Natural killer cell (primary cell): ENCODE measurements at regions not wholly inside any gene's neighbourhood (a gene's known extent, or its start where the extent isn't known, plus 50 kb on each side); places are given as distances from the start of the nearest gene placed in this dataset.

Source experiments
- ATAC-seq, 3 donors: fragments of 150-1000 bp in 2 of 3; fragments of 200-7000 bp in 1 of 3; cut with Tn5 transposase; 1 replicate in 1 of 3; 2 replicates in 2 of 3; pipeline ENCODE4 v1.10.0; 2021; ENCODE audit warnings: mild to moderate bottlenecking in 2 of 3, moderate library complexity in 2 of 3
- DNase-seq, 2 donors: peaks; one replicate each; pipeline versions ENCODE4 v3.0.0 to v3.0.0-alpha.2; 2013 to 2021; ENCODE audit warnings: mixed read lengths in 1 of 2
- H3K27ac ChIP-seq: one replicate; pipeline ENCODE4 v1.5.1; 2013; ENCODE audit warnings: mild to moderate bottlenecking, low read length
- H3K27me3 ChIP-seq: one replicate; pipeline ENCODE4 v1.6.1; 2013; ENCODE audit warnings: low read length; ENCODE audit not compliant: control insufficient read depth, insufficient read depth
- H3K36me3 ChIP-seq: one replicate; pipeline ENCODE4 v1.6.1; 2013; ENCODE audit warnings: low read length; ENCODE audit not compliant: control insufficient read depth, insufficient read depth
- H3K4me1 ChIP-seq: one replicate; pipeline ENCODE4 v1.6.1; 2013; ENCODE audit warnings: low read length; ENCODE audit not compliant: control insufficient read depth, insufficient read depth
- H3K4me3 ChIP-seq: one replicate; pipeline ENCODE4 v1.5.1; 2013; ENCODE audit warnings: low read length
- H3K9me3 ChIP-seq: one replicate; pipeline ENCODE4 v1.6.1; 2013; ENCODE audit warnings: low read length; ENCODE audit not compliant: control insufficient read depth, insufficient read depth
- H3K27ac Mint-ChIP-seq, 2 donors: one replicate each; pipeline ENCODE4 v1.8.0; 2022; ENCODE audit warnings: mild to moderate bottlenecking in 2 of 2, mixed read lengths in 2 of 2, moderate library complexity in 1 of 2
- H3K27me3 Mint-ChIP-seq, 2 donors: one replicate each; pipeline ENCODE4 v1.8.0; 2022; ENCODE audit warnings: low read depth in 2 of 2, mixed read lengths in 2 of 2
- H3K36me3 Mint-ChIP-seq: one replicate; pipeline ENCODE4 v1.8.0; 2022; ENCODE audit warnings: mixed read lengths
- H3K4me1 Mint-ChIP-seq, 2 donors: one replicate each; pipeline ENCODE4 v1.8.0; 2022; ENCODE audit warnings: mixed read lengths in 2 of 2
- H3K4me3 Mint-ChIP-seq: one replicate; pipeline ENCODE4 v1.8.0; 2022; ENCODE audit warnings: mild to moderate bottlenecking, moderate library complexity, mixed read lengths
- H3K9me3 Mint-ChIP-seq, 2 donors: one replicate each; pipeline ENCODE4 v1.8.0; 2022; ENCODE audit warnings: mixed read lengths in 2 of 2
- WGBS: methylation state at CpG from one replicate; pipeline ENCODE4 v1.1.7; 2013; ENCODE audit warnings: missing lambda C conversion rate; ENCODE audit not compliant: insufficient coverage; 5-methylcytosine and 5-hydroxymethylcytosine counted together
- intact Hi-C: fragments of 100-400 bp; cut with micrococcal nuclease; formaldehyde crosslinking; loops from one replicate; pipeline ENCODE4 v1.14.2; 2022
- TF ChIP-seq, protein P1 (sequence below): fragments of 200-600 bp; IDR thresholded peaks from one replicate; pipeline ENCODE4 v1.8.0; 2022; ENCODE audit warnings: antibody characterized with exemption

DNA sequence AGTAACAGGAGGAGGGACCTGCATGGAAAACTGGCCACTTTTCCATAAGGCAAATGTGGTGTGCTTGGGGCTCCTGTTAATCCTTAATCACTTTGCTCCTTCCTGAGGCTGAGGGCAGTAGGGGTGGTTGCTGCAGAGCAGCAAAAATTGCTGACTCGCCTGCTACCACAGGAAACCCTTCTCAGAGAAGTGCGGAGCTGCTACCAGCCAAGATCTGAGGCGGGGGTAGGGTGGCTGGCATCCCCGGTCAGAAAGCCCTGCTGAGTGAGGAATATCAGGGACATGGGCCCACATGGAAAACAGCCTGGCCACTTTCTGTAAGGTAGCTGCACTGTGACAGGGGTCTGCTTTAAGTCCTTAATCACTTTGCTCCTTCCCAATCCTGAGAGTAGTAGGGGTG is 192.4 kb upstream of the GHR start:
- Histone ChIP-seq H3K4me1 (no peaks in the 10 kb centered on the region), H3K27me3 (no peaks in the 10 kb centered on the region), H3K27ac (no peak overlapping the region), H3K4me3 (no peak overlapping the region), H3K36me3 (no peaks in the 10 kb centered on the region), H3K9me3 (no peaks in the 10 kb centered on the region)
- H3K9me3 Mint-ChIP-seq: peaks cover 4 to 6% of the 10 kb centered on the region in 2 donors
- TF ChIP-seq, protein P1, sequence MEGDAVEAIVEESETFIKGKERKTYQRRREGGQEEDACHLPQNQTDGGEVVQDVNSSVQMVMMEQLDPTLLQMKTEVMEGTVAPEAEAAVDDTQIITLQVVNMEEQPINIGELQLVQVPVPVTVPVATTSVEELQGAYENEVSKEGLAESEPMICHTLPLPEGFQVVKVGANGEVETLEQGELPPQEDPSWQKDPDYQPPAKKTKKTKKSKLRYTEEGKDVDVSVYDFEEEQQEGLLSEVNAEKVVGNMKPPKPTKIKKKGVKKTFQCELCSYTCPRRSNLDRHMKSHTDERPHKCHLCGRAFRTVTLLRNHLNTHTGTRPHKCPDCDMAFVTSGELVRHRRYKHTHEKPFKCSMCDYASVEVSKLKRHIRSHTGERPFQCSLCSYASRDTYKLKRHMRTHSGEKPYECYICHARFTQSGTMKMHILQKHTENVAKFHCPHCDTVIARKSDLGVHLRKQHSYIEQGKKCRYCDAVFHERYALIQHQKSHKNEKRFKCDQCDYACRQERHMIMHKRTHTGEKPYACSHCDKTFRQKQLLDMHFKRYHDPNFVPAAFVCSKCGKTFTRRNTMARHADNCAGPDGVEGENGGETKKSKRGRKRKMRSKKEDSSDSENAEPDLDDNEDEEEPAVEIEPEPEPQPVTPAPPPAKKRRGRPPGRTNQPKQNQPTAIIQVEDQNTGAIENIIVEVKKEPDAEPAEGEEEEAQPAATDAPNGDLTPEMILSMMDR: no peak
- H3K27me3 Mint-ChIP-seq: no peaks in the 10 kb centered on the region
- DNase-seq: no peak
- H3K36me3 Mint-ChIP-seq: no peaks in the 10 kb centered on the region
- H3K4me1 Mint-ChIP-seq: no peaks in the 10 kb centered on the region
- H3K4me3 Mint-ChIP-seq: no peak overlapping the region
- WGBS: 49% methylated on average over 4 of the region's 4 CpGs
- no peak overlapping the region for H3K27ac Mint-ChIP-seq
- ATAC-seq: no peak
- intact Hi-C loops: no loop called here

DNA sequence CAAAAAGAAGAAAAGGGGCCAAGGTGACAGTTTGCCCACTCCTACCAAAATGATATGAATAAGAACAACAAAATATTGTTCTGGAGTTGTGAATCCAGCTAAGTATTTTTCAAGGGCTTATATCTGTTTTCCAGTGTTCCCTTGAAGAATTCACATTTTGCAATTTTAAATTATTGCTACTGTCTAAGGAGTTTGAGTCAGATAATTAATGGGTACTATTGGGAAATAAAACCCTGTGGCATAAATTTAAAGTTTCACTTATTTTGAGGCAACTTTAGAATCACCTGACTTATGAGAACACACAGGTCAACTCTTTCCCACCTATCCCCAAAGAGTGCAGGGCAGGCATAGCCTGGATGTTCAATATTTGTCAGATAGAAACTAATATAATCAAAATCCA is 188.0 kb upstream of the GHR start:
- Mint-ChIP-seq H3K4me3 (no peak overlapping the region), H3K27me3 (no peaks in the 10 kb centered on the region), H3K36me3 (no peaks in the 10 kb centered on the region), H3K27ac (no peak overlapping the region), H3K9me3 (peaks cover 0 to 3% of the 10 kb centered on the region in 2 donors), H3K4me1 (no peaks in the 10 kb centered on the region)
- Histone ChIP-seq H3K9me3 (no peaks in the 10 kb centered on the region), H3K27me3 (no peaks in the 10 kb centered on the region), H3K4me3 (no peak overlapping the region), H3K4me1 (no peaks in the 10 kb centered on the region), H3K36me3 (no peaks in the 10 kb centered on the region), H3K27ac (no peak overlapping the region)
- TF ChIP-seq, protein P1: no peak
- no peak for DNase-seq
- ATAC-seq: no peak
- intact Hi-C loops: no loop called here

DNA sequence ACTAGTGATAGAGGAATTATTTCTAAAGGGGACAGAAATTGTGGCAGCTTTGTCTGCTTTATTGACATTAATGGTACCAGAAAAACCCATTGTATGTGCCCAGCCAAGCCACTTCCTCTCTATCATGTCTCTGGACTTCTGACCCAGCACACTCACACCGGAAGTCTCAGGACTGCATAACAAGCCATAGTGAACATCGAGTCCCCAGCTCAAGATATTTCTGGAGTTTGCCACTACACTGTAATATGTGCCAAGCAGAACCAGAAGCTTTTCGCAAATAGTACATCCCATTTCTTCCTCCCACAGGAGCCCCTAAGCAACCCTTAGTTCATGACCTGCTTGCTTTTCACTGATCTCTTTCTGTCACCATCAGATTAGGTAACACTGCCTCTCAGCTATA is 187.4 kb upstream of the GHR start:
- Mint-ChIP-seq H3K27ac (no peak overlapping the region), H3K4me1 (no peaks in the 10 kb centered on the region), H3K36me3 (no peaks in the 10 kb centered on the region), H3K27me3 (no peaks in the 10 kb centered on the region), H3K4me3 (no peak overlapping the region), H3K9me3 (peaks cover 0 to 3% of the 10 kb centered on the region in 2 donors)
- WGBS: 85% methylated on average over 3 of the region's 3 CpGs
- Histone ChIP-seq H3K27me3 (no peaks in the 10 kb centered on the region), H3K4me1 (no peaks in the 10 kb centered on the region), H3K4me3 (no peak overlapping the region), H3K36me3 (no peaks in the 10 kb centered on the region), H3K27ac (no peak overlapping the region), H3K9me3 (no peaks in the 10 kb centered on the region)
- TF ChIP-seq, protein P1: no peak
- intact Hi-C loops: no loop called here
- ATAC-seq (no peak), DNase-seq (no peak)

DNA sequence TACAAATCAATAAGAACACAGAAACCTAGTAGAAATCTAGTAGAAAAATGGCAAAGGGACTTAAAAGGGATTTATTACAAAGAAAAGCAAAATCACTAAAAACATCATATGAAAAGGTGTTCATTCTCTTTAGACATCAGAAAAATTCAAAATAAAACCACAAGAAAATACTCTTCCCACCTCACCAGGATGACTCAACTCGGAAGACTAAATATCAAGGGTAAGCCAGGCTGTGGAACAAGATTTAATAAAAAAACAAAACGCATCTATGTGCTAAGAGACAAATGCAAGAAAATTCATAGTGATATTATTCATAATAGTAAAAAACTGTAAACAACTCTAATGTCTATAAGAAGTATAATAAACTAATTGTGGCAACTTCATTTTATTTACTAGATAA is 181.6 kb upstream of the GHR start:
- no peaks in the 10 kb centered on the region for H3K9me3 ChIP-seq
- TF ChIP-seq, protein P1: no peak
- Mint-ChIP-seq H3K4me3 (no peak overlapping the region), H3K9me3 (peaks cover 0 to 3% of the 10 kb centered on the region in 2 donors), H3K36me3 (no peaks in the 10 kb centered on the region), H3K4me1 (no peaks in the 10 kb centered on the region), H3K27me3 (no peaks in the 10 kb centered on the region), H3K27ac (no peak overlapping the region)
- H3K27ac ChIP-seq: no peak overlapping the region
- ATAC-seq (no peak), DNase-seq (no peak)
- no peaks in the 10 kb centered on the region for H3K27me3 ChIP-seq
- intact Hi-C loops: no loop called here
- no peaks in the 10 kb centered on the region for H3K4me1 ChIP-seq
- H3K4me3 ChIP-seq: no peak overlapping the region
- no peaks in the 10 kb centered on the region for H3K36me3 ChIP-seq
- 86% methylated on average over 1 of the region's 2 CpGs for WGBS
